Liver (tissue), 8 donors: ENCODE measurements at regions not wholly inside any gene's neighbourhood (a gene's known extent, or its start where the extent isn't known, plus 50 kb on each side); places are given as distances from the start of the nearest gene placed in this dataset.
A peak's percentile ranks its signal among the peaks of the same experiment; 100 is the strongest.

Experiments
- DNase-seq: peaks from one replicate; pipeline ENCODE4 v3.0.0-alpha.2; 2017; ENCODE audit warnings: low spot score
- H3K27ac ChIP-seq, 2 donors: one replicate each; pipeline ENCODE4 v1.7.0; 2013; ENCODE audit warnings: inconsistent platforms in 2 of 2, low read length in 2 of 2, control low read depth in 1 of 2, low read depth in 1 of 2, mild to moderate bottlenecking in 1 of 2
- H3K27me3 ChIP-seq, 4 donors: one replicate each; pipeline versions ENCODE4 v1.6.1 to v1.7.0; 2013; ENCODE audit warnings: low read length in 3 of 4, inconsistent platforms in 1 of 4, mild to moderate bottlenecking in 1 of 4, moderate library complexity in 1 of 4; ENCODE audit not compliant: control insufficient read depth in 4 of 4, insufficient read depth in 4 of 4
- H3K36me3 ChIP-seq, 4 donors: one replicate each; pipeline versions ENCODE4 v1.6.1 to v1.7.0; 2013; ENCODE audit warnings: low read length in 3 of 4, mild to moderate bottlenecking in 3 of 4, low read depth in 1 of 4, moderate library complexity in 1 of 4; ENCODE audit not compliant: control insufficient read depth in 4 of 4, insufficient read depth in 3 of 4
- H3K4me1 ChIP-seq, 4 donors: one replicate each; pipeline versions ENCODE4 v1.6.1 to v1.7.0; 2013; ENCODE audit warnings: low read length in 3 of 4, mild to moderate bottlenecking in 3 of 4, moderate library complexity in 1 of 4; ENCODE audit not compliant: control insufficient read depth in 4 of 4, insufficient read depth in 4 of 4
- H3K4me3 ChIP-seq, 3 donors: one replicate each; pipeline versions ENCODE4 v1.6.1 to v1.7.0; 2013; ENCODE audit warnings: low read length in 3 of 3, control low read depth in 1 of 3, low read depth in 1 of 3, mild to moderate bottlenecking in 1 of 3
- H3K9ac ChIP-seq, 2 donors: one replicate each; pipeline ENCODE4 v1.7.0; 2013; ENCODE audit warnings: low read length in 2 of 2, mild to moderate bottlenecking in 2 of 2, moderate library complexity in 2 of 2, control low read depth in 1 of 2, low read depth in 1 of 2
- H3K9me3 ChIP-seq, 4 donors: one replicate each; pipeline versions ENCODE4 v1.6.1 to v1.7.0; 2013; ENCODE audit warnings: low read length in 3 of 4; ENCODE audit not compliant: control insufficient read depth in 4 of 4
- EGR1 ChIP-seq, 2 donors: IDR thresholded peaks; 2 replicates each; pipeline ENCODE4 v1.6.1; 2016 to 2018; ENCODE audit warnings: antibody characterized with exemption in 2 of 2, low read depth in 2 of 2
- HNF4A ChIP-seq, 2 donors: conservative IDR thresholded peaks; 2 replicates each; pipeline ENCODE4 v1.6.1; 2016; ENCODE audit warnings: antibody characterized with exemption in 2 of 2, mild to moderate bottlenecking in 2 of 2
- HNF4G ChIP-seq: IDR thresholded peaks from 2 replicates; pipeline ENCODE4 v1.6.1; 2016; ENCODE audit warnings: antibody characterized with exemption
- JUND ChIP-seq, 2 donors: IDR thresholded peaks; 2 replicates each; pipeline ENCODE4 v1.6.1; 2016; ENCODE audit warnings: antibody characterized with exemption in 2 of 2
- NR2F2 ChIP-seq: IDR thresholded peaks from 2 replicates; pipeline ENCODE4 v1.6.1; 2016; ENCODE audit warnings: antibody characterized with exemption
- RAD21 ChIP-seq, 2 donors: IDR thresholded peaks; 2 replicates each; pipeline ENCODE4 v1.6.1; 2016; ENCODE audit warnings: antibody characterized with exemption in 2 of 2, mild to moderate bottlenecking in 2 of 2
- RXRA ChIP-seq, 2 donors: IDR thresholded peaks; 2 replicates each; pipeline ENCODE4 v1.6.1; 2017 to 2018; ENCODE audit warnings: antibody characterized with exemption in 2 of 2, mild to moderate bottlenecking in 1 of 2
- SP1 ChIP-seq: IDR thresholded peaks from 2 replicates; pipeline ENCODE4 v1.6.1; 2018; ENCODE audit warnings: antibody characterized with exemption, mild to moderate bottlenecking
- WGBS: extraction: QIAGEN DNeasy Blood & Tissue Kit; methylation state at CpG from one replicate; pipeline ENCODE4 v1.1.7; 2013; 5-methylcytosine and 5-hydroxymethylcytosine counted together
- TF ChIP-seq, protein P1 (sequence below): IDR thresholded peaks from 2 replicates; pipeline ENCODE4 v1.6.1; 2016; ENCODE audit warnings: antibody characterized with exemption
- TF ChIP-seq, protein P2 (sequence below): IDR thresholded peaks from 2 replicates; pipeline ENCODE4 v1.6.1; 2016; ENCODE audit warnings: antibody characterized with exemption
- TF ChIP-seq, protein P3 (sequence below): IDR thresholded peaks from 2 replicates; pipeline ENCODE4 v1.6.1; 2016; ENCODE audit warnings: antibody characterized with exemption
- TF ChIP-seq, protein P4 (sequence below): fragments of 150-350 bp; IDR thresholded peaks from 2 replicates; pipeline ENCODE4 v1.5.1; 2017; ENCODE audit warnings: improper control_type of control experiment, low read depth, low read length; ENCODE audit not compliant: missing input control
- TF ChIP-seq, protein P5 (sequence below): IDR thresholded peaks from 2 replicates; pipeline ENCODE4 v1.6.1; 2016; ENCODE audit warnings: antibody characterized with exemption, mild to moderate bottlenecking
- donor health status: healthy.
- donor health status: healthy.
- donor health status: healthy.
- donor health status: healthy.
- donor health status: healthy.

DNA sequence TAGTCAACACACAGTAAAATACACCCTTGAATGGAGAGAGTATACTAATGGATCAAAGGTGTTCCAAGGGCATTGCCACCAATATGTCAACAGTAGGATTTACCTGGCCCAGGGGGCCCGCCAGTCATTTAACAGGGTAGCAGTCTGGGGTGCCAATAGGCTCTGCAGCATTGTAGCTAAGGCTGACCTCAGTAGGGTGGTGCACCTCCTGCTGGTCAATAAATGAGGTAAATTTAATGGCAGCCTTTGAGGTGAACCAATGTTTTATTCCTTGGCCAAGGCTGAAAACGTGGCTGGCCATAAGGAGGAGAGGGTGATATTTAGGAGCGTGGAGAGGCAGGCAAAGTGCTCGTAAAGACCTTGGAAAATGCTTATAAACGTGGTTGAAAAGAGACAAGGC, 147.2 kb downstream of the RPS12 start:
- TF ChIP-seq RAD21 (IDR thresholded peaks at IDR 0.05) (peak in 1 of 2 donors; percentile 21), SP1 (no peak), EGR1 (IDR thresholded peaks at IDR 0.05; ENCODE audit: low read depth in 2 of 2) (no peak), HNF4G (no peak)
- TF ChIP-seq, protein P1, sequence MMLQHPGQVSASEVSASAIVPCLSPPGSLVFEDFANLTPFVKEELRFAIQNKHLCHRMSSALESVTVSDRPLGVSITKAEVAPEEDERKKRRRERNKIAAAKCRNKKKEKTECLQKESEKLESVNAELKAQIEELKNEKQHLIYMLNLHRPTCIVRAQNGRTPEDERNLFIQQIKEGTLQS, result no peak
- TF ChIP-seq, protein P2, sequence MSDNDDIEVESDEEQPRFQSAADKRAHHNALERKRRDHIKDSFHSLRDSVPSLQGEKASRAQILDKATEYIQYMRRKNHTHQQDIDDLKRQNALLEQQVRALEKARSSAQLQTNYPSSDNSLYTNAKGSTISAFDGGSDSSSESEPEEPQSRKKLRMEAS, result no peak
- TF ChIP-seq, protein P3, sequence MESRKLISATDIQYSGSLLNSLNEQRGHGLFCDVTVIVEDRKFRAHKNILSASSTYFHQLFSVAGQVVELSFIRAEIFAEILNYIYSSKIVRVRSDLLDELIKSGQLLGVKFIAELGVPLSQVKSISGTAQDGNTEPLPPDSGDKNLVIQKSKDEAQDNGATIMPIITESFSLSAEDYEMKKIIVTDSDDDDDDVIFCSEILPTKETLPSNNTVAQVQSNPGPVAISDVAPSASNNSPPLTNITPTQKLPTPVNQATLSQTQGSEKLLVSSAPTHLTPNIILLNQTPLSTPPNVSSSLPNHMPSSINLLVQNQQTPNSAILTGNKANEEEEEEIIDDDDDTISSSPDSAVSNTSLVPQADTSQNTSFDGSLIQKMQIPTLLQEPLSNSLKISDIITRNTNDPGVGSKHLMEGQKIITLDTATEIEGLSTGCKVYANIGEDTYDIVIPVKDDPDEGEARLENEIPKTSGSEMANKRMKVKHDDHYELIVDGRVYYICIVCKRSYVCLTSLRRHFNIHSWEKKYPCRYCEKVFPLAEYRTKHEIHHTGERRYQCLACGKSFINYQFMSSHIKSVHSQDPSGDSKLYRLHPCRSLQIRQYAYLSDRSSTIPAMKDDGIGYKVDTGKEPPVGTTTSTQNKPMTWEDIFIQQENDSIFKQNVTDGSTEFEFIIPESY, result no peak
- Histone ChIP-seq H3K36me3 (no peaks in the 10 kb centered on the region), H3K4me3 (no peak overlapping the region), H3K27me3 (peaks cover 0 to 9% (median 0%) of the 10 kb centered on the region in 4 donors), H3K9ac (no peak overlapping the region), H3K27ac (no peak overlapping the region), H3K4me1 (no peaks in the 10 kb centered on the region), H3K9me3 (no peaks in the 10 kb centered on the region)
- 67% methylated on average over 5 of the region's 5 CpGs for WGBS
- no peak for DNase-seq

DNA sequence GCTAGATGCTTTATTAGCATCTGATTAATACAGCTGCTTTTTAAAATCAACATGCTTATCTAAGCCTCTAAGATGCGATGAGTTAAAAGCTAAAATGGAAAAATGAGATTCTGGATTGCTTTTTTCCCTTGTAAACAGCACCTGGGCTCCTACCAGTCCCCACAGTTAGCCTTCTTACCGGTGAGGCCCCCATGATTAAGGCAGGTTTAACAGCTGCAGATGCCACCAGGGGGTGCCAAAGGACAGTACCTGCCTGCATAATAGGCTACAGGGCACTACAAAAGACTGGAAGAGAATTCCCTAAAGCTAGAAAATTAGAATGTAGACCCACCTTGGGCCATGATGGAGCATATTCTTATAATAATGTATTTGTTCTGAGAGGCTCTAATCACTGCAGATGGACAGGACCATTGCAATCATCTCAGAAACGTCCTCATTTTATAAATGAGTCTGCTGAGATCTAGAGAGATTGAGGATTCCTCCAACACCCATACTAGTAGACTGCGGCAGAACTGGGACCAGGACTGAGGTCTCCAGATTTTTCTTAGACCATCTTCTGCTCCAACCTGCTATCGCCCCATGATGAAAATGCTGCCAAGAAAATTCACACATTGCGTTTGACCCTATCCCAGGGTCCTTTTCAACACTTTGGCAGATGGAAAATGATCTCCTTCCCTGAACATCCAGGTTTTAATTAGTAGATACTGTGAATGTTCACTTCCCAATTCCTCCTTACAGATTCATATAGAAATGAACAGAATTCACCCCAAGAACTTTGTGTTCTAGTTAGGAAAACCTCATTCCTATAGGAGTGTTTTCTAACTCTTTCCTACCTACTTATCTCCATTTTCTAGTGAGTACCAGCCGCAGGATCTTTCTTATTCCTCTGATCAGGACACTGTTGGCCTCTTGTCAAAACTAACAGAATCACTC, 148.8 kb downstream of the RPS12 start:
- no peak overlapping the region for H3K4me3 ChIP-seq
- H3K9me3 ChIP-seq, result no peaks in the 10 kb centered on the region
- 57% methylated on average over 7 of the region's 7 CpGs for WGBS
- TF ChIP-seq RAD21 (IDR thresholded peaks at IDR 0.05) (peak; percentile 85 to 87), JUND (IDR thresholded peaks at IDR 0.05) (no peak)
- TF ChIP-seq, protein P4, sequence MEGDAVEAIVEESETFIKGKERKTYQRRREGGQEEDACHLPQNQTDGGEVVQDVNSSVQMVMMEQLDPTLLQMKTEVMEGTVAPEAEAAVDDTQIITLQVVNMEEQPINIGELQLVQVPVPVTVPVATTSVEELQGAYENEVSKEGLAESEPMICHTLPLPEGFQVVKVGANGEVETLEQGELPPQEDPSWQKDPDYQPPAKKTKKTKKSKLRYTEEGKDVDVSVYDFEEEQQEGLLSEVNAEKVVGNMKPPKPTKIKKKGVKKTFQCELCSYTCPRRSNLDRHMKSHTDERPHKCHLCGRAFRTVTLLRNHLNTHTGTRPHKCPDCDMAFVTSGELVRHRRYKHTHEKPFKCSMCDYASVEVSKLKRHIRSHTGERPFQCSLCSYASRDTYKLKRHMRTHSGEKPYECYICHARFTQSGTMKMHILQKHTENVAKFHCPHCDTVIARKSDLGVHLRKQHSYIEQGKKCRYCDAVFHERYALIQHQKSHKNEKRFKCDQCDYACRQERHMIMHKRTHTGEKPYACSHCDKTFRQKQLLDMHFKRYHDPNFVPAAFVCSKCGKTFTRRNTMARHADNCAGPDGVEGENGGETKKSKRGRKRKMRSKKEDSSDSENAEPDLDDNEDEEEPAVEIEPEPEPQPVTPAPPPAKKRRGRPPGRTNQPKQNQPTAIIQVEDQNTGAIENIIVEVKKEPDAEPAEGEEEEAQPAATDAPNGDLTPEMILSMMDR, result peak; percentile 77
- no peaks in the 10 kb centered on the region for H3K4me1 ChIP-seq
- H3K9ac ChIP-seq, result no peak overlapping the region
- DNase-seq, result peak; percentile 75
- H3K36me3 ChIP-seq, result no peaks in the 10 kb centered on the region
- H3K27ac ChIP-seq, result no peak overlapping the region
- H3K27me3 ChIP-seq, result peaks cover 0 to 9% (median 0%) of the 10 kb centered on the region in 4 donors

DNA sequence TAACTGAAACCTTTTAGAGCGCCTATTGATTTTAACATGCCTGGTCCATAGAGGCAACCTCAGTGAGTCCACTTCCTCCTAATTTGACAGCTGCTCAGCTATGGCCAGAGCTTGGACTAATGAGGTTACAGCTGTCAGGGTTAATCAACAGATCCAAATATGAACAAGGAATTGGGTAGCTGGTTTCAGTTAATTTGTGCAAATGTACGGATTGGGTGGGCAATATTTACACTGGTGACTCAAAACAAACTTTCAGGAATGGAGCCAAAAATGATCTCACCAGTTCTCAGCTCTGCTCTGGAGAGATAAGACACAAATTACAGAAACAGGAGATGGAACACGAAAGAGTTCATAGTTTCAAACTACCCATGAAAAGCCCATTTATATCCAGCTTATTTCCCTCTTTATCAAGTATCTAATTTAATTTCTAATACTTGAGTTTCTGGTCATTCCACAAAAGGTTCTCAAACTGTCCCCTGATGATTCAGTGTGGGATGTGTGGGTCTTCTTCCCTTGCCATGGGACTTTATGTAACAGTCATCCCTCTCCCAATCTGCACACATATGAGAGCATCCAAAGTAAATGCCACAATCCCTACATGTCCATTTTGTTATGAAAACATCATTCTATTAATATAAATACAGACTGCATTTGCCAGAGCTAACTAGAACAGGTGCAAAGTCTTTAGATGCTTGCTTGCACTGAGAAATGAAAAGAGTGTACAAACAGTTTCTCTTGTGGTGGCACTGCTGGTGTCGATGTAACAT, 149.9 kb downstream of the RPS12 start:
- H3K9me3 ChIP-seq, result no peaks in the 10 kb centered on the region
- no peaks in the 10 kb centered on the region for H3K36me3 ChIP-seq
- no peak for DNase-seq
- no peaks in the 10 kb centered on the region for H3K4me1 ChIP-seq
- no peak overlapping the region for H3K9ac ChIP-seq
- H3K27ac ChIP-seq, result no peak overlapping the region
- TF ChIP-seq RAD21 (IDR thresholded peaks at IDR 0.05) (no peak), EGR1 (IDR thresholded peaks at IDR 0.05; ENCODE audit: low read depth in 2 of 2) (no peak), HNF4A (conservative IDR thresholded peaks at IDR 0.05) (no peak), RXRA (IDR thresholded peaks at IDR 0.05) (no peak), NR2F2 (no peak)
- TF ChIP-seq, protein P5, sequence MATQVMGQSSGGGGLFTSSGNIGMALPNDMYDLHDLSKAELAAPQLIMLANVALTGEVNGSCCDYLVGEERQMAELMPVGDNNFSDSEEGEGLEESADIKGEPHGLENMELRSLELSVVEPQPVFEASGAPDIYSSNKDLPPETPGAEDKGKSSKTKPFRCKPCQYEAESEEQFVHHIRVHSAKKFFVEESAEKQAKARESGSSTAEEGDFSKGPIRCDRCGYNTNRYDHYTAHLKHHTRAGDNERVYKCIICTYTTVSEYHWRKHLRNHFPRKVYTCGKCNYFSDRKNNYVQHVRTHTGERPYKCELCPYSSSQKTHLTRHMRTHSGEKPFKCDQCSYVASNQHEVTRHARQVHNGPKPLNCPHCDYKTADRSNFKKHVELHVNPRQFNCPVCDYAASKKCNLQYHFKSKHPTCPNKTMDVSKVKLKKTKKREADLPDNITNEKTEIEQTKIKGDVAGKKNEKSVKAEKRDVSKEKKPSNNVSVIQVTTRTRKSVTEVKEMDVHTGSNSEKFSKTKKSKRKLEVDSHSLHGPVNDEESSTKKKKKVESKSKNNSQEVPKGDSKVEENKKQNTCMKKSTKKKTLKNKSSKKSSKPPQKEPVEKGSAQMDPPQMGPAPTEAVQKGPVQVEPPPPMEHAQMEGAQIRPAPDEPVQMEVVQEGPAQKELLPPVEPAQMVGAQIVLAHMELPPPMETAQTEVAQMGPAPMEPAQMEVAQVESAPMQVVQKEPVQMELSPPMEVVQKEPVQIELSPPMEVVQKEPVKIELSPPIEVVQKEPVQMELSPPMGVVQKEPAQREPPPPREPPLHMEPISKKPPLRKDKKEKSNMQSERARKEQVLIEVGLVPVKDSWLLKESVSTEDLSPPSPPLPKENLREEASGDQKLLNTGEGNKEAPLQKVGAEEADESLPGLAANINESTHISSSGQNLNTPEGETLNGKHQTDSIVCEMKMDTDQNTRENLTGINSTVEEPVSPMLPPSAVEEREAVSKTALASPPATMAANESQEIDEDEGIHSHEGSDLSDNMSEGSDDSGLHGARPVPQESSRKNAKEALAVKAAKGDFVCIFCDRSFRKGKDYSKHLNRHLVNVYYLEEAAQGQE, result no peak
- WGBS, result 46% methylated on average over 4 of the region's 4 CpGs
- no peak overlapping the region for H3K4me3 ChIP-seq
- peaks cover 0 to 9% (median 0%) of the 10 kb centered on the region in 4 donors for H3K27me3 ChIP-seq
